ENCODE measurements at regions not wholly inside any gene's neighbourhood (a gene's known extent, or its start where the extent isn't known, plus 50 kb on each side); places are given as distances from the start of the nearest gene placed in this dataset.
"Not testable (repeated sequence)": the region's sequence is repeated elsewhere in the genome, so short reads cannot be mapped to it uniquely, and the experiment has no call there.

GRCh38 chr14:40346275-40346674, 914.0 kb upstream of the FBXO33 start:
- DNase-seq: no peak

- no peak for DNase-seq
Observed at GRCh38 chr14:40345334-40345733, 913.1 kb upstream of the FBXO33 start.

GRCh38 chr14:40340708-40341107, 908.5 kb upstream of the FBXO33 start:
- no peak for DNase-seq

GRCh38 chr14:40336846-40337245, 904.6 kb upstream of the FBXO33 start:
- no peak for DNase-seq

GRCh38 chr14:40326519-40326918, 894.3 kb upstream of the FBXO33 start:
- DNase-seq: not testable (repeated sequence)

GRCh38 chr14:40318211-40318719, 886.0 kb upstream of the FBXO33 start:
- no peak for DNase-seq

GRCh38 chr14:40317690-40318089, 885.5 kb upstream of the FBXO33 start:
- no peak for DNase-seq

GRCh38 chr14:40312296-40312695, 880.1 kb upstream of the FBXO33 start:
- no peak for DNase-seq

- DNase-seq: no peak
Observed at GRCh38 chr14:40309124-40309523, 876.9 kb upstream of the FBXO33 start.

- DNase-seq: no peak
Observed at GRCh38 chr14:40308240-40308639, 876.0 kb upstream of the FBXO33 start.

- no peak for DNase-seq
Observed at GRCh38 chr14:40296821-40297220, 864.6 kb upstream of the FBXO33 start.

- no peak for DNase-seq
Observed at GRCh38 chr14:40292664-40293063, 860.4 kb upstream of the FBXO33 start.

GRCh38 chr14:40282196-40282595, 850.0 kb upstream of the FBXO33 start:
- no peak for DNase-seq

GRCh38 chr14:40280652-40281051, 848.4 kb upstream of the FBXO33 start:
- DNase-seq: no peak

- no peak for DNase-seq
Observed at GRCh38 chr14:40273417-40273816, 841.2 kb upstream of the FBXO33 start.

- no peak for DNase-seq
Observed at GRCh38 chr14:40271480-40271879, 839.2 kb upstream of the FBXO33 start.

GRCh38 chr14:40269436-40269835, 837.2 kb upstream of the FBXO33 start:
- no peak for DNase-seq

- DNase-seq: no peak
Observed at GRCh38 chr14:40268236-40268635, 836.0 kb upstream of the FBXO33 start.

- no peak for DNase-seq
Observed at GRCh38 chr14:40265096-40265495, 832.9 kb upstream of the FBXO33 start.

- no peak for DNase-seq
Observed at GRCh38 chr14:40252817-40253447, 820.7 kb upstream of the FBXO33 start.

- DNase-seq: no peak
Observed at GRCh38 chr14:40248671-40249070, 816.4 kb upstream of the FBXO33 start.

GRCh38 chr14:40240245-40240859, 808.1 kb upstream of the FBXO33 start:
- no peak for DNase-seq

GRCh38 chr14:40232302-40232701, 800.1 kb upstream of the FBXO33 start:
- DNase-seq: no peak

GRCh38 chr14:40229676-40230075, 797.4 kb upstream of the FBXO33 start:
- DNase-seq: no peak

- no peak for DNase-seq
Observed at GRCh38 chr14:40222996-40223395, 790.8 kb upstream of the FBXO33 start.
